ENCODE measurements at regions not wholly inside any gene's neighbourhood (a gene's known extent, or its start where the extent isn't known, plus 50 kb on each side); places are given as distances from the start of the nearest gene placed in this dataset.

- Histone ChIP-seq H3K9me3 (ENCODE audit: control insufficient read depth in 3 of 3, low read length in 3 of 3) (no peaks in the 10 kb centered on the region), H3K36me3 (ENCODE audit: control insufficient read depth in 3 of 3, insufficient read depth in 3 of 3, low read length in 3 of 3) (no peaks in the 10 kb centered on the region), H3K27ac (ENCODE audit: low read depth, low read length) (no peak overlapping the region), H3K9ac (ENCODE audit: low read depth in 1 of 3, low read length in 3 of 3) (no peak overlapping the region), H3K27me3 (ENCODE audit: control insufficient read depth in 3 of 3, insufficient read depth in 3 of 3, low read length in 3 of 3) (no peaks in the 10 kb centered on the region), H3K4me3 (ENCODE audit: low read length in 3 of 3) (no peak overlapping the region), H3K4me1 (ENCODE audit: control insufficient read depth in 3 of 3, insufficient read depth in 3 of 3, low read length in 3 of 3) (no peaks in the 10 kb centered on the region)
Measured at GRCh38 chr12:127078577-127079350, 1188.2 kb upstream of the TMEM132C start.

GRCh38 chr12:127079636-127080035 is 1187.3 kb upstream of the TMEM132C start:
- Histone ChIP-seq H3K9me3 (ENCODE audit: control insufficient read depth in 3 of 3, low read length in 3 of 3) (no peaks in the 10 kb centered on the region), H3K4me1 (ENCODE audit: control insufficient read depth in 3 of 3, insufficient read depth in 3 of 3, low read length in 3 of 3) (no peaks in the 10 kb centered on the region), H3K27ac (ENCODE audit: low read depth, low read length) (no peak overlapping the region), H3K27me3 (ENCODE audit: control insufficient read depth in 3 of 3, insufficient read depth in 3 of 3, low read length in 3 of 3) (no peaks in the 10 kb centered on the region), H3K9ac (ENCODE audit: low read depth in 1 of 3, low read length in 3 of 3) (no peak overlapping the region), H3K36me3 (ENCODE audit: control insufficient read depth in 3 of 3, insufficient read depth in 3 of 3, low read length in 3 of 3) (no peaks in the 10 kb centered on the region), H3K4me3 (ENCODE audit: low read length in 3 of 3) (no peak overlapping the region)

GRCh38 chr12:127081058-127081457 is 1185.9 kb upstream of the TMEM132C start:
- Histone ChIP-seq H3K9me3 (ENCODE audit: control insufficient read depth in 3 of 3, low read length in 3 of 3) (no peaks in the 10 kb centered on the region), H3K9ac (ENCODE audit: low read depth in 1 of 3, low read length in 3 of 3) (no peak overlapping the region), H3K36me3 (ENCODE audit: control insufficient read depth in 3 of 3, insufficient read depth in 3 of 3, low read length in 3 of 3) (no peaks in the 10 kb centered on the region), H3K4me3 (ENCODE audit: low read length in 3 of 3) (no peak overlapping the region), H3K27ac (ENCODE audit: low read depth, low read length) (no peak overlapping the region), H3K4me1 (ENCODE audit: control insufficient read depth in 3 of 3, insufficient read depth in 3 of 3, low read length in 3 of 3) (no peaks in the 10 kb centered on the region), H3K27me3 (ENCODE audit: control insufficient read depth in 3 of 3, insufficient read depth in 3 of 3, low read length in 3 of 3) (no peaks in the 10 kb centered on the region)

GRCh38 chr12:127083008-127083949 is 1183.7 kb upstream of the TMEM132C start:
- Histone ChIP-seq H3K27me3 (ENCODE audit: control insufficient read depth in 3 of 3, insufficient read depth in 3 of 3, low read length in 3 of 3) (no peaks in the 10 kb centered on the region), H3K9ac (ENCODE audit: low read depth in 1 of 3, low read length in 3 of 3) (peak overlapping the region; percentile 18 to 76 (median 48)), H3K4me1 (ENCODE audit: control insufficient read depth in 3 of 3, insufficient read depth in 3 of 3, low read length in 3 of 3) (no peaks in the 10 kb centered on the region), H3K4me3 (ENCODE audit: low read length in 3 of 3) (peak overlapping the region; percentile 62 to 90 (median 68)), H3K27ac (ENCODE audit: low read depth, low read length) (no peak overlapping the region), H3K36me3 (ENCODE audit: control insufficient read depth in 3 of 3, insufficient read depth in 3 of 3, low read length in 3 of 3) (no peaks in the 10 kb centered on the region), H3K9me3 (ENCODE audit: control insufficient read depth in 3 of 3, low read length in 3 of 3) (no peaks in the 10 kb centered on the region)

- Histone ChIP-seq H3K36me3 (ENCODE audit: control insufficient read depth in 3 of 3, insufficient read depth in 3 of 3, low read length in 3 of 3) (no peaks in the 10 kb centered on the region), H3K9me3 (ENCODE audit: control insufficient read depth in 3 of 3, low read length in 3 of 3) (no peaks in the 10 kb centered on the region), H3K27ac (ENCODE audit: low read depth, low read length) (no peak overlapping the region), H3K4me1 (ENCODE audit: control insufficient read depth in 3 of 3, insufficient read depth in 3 of 3, low read length in 3 of 3) (no peaks in the 10 kb centered on the region), H3K9ac (ENCODE audit: low read depth in 1 of 3, low read length in 3 of 3) (no peak overlapping the region), H3K4me3 (ENCODE audit: low read length in 3 of 3) (no peak overlapping the region), H3K27me3 (ENCODE audit: control insufficient read depth in 3 of 3, insufficient read depth in 3 of 3, low read length in 3 of 3) (no peaks in the 10 kb centered on the region)
Measured at GRCh38 chr12:127101076-127101475, 1165.9 kb upstream of the TMEM132C start.

GRCh38 chr12:127106041-127106440 is 1160.9 kb upstream of the TMEM132C start:
- Histone ChIP-seq H3K4me3 (ENCODE audit: low read length in 3 of 3) (no peak overlapping the region), H3K4me1 (ENCODE audit: control insufficient read depth in 3 of 3, insufficient read depth in 3 of 3, low read length in 3 of 3) (no peaks in the 10 kb centered on the region), H3K27ac (ENCODE audit: low read depth, low read length) (no peak overlapping the region), H3K9me3 (ENCODE audit: control insufficient read depth in 3 of 3, low read length in 3 of 3) (no peaks in the 10 kb centered on the region), H3K9ac (ENCODE audit: low read depth in 1 of 3, low read length in 3 of 3) (no peak overlapping the region), H3K36me3 (ENCODE audit: control insufficient read depth in 3 of 3, insufficient read depth in 3 of 3, low read length in 3 of 3) (no peaks in the 10 kb centered on the region), H3K27me3 (ENCODE audit: control insufficient read depth in 3 of 3, insufficient read depth in 3 of 3, low read length in 3 of 3) (no peaks in the 10 kb centered on the region)

GRCh38 chr12:127106697-127107096 is 1160.3 kb upstream of the TMEM132C start:
- Histone ChIP-seq H3K9me3 (ENCODE audit: control insufficient read depth in 3 of 3, low read length in 3 of 3) (no peaks in the 10 kb centered on the region), H3K4me1 (ENCODE audit: control insufficient read depth in 3 of 3, insufficient read depth in 3 of 3, low read length in 3 of 3) (no peaks in the 10 kb centered on the region), H3K27me3 (ENCODE audit: control insufficient read depth in 3 of 3, insufficient read depth in 3 of 3, low read length in 3 of 3) (no peaks in the 10 kb centered on the region), H3K27ac (ENCODE audit: low read depth, low read length) (no peak overlapping the region), H3K9ac (ENCODE audit: low read depth in 1 of 3, low read length in 3 of 3) (no peak overlapping the region), H3K4me3 (ENCODE audit: low read length in 3 of 3) (no peak overlapping the region), H3K36me3 (ENCODE audit: control insufficient read depth in 3 of 3, insufficient read depth in 3 of 3, low read length in 3 of 3) (no peaks in the 10 kb centered on the region)

GRCh38 chr12:127107744-127108143 is 1159.2 kb upstream of the TMEM132C start:
- no peak overlapping the region for H3K27ac ChIP-seq (ENCODE audit: low read depth, low read length)
- H3K9ac ChIP-seq (ENCODE audit: low read depth in 1 of 3, low read length in 3 of 3) = no peak overlapping the region
- no peaks in the 10 kb centered on the region for H3K9me3 ChIP-seq (ENCODE audit: control insufficient read depth in 3 of 3, low read length in 3 of 3)
- H3K27me3 ChIP-seq (ENCODE audit: control insufficient read depth in 3 of 3, insufficient read depth in 3 of 3, low read length in 3 of 3) = no peaks in the 10 kb centered on the region
- no peak overlapping the region for H3K4me3 ChIP-seq (ENCODE audit: low read length in 3 of 3)
- H3K4me1 ChIP-seq (ENCODE audit: control insufficient read depth in 3 of 3, insufficient read depth in 3 of 3, low read length in 3 of 3) = no peaks in the 10 kb centered on the region
- no peaks in the 10 kb centered on the region for H3K36me3 ChIP-seq (ENCODE audit: control insufficient read depth in 3 of 3, insufficient read depth in 3 of 3, low read length in 3 of 3)

- Histone ChIP-seq H3K9ac (ENCODE audit: low read depth in 1 of 3, low read length in 3 of 3) (no peak overlapping the region), H3K36me3 (ENCODE audit: control insufficient read depth in 3 of 3, insufficient read depth in 3 of 3, low read length in 3 of 3) (no peaks in the 10 kb centered on the region), H3K27me3 (ENCODE audit: control insufficient read depth in 3 of 3, insufficient read depth in 3 of 3, low read length in 3 of 3) (no peaks in the 10 kb centered on the region), H3K9me3 (ENCODE audit: control insufficient read depth in 3 of 3, low read length in 3 of 3) (no peaks in the 10 kb centered on the region), H3K27ac (ENCODE audit: low read depth, low read length) (no peak overlapping the region), H3K4me3 (ENCODE audit: low read length in 3 of 3) (no peak overlapping the region), H3K4me1 (ENCODE audit: control insufficient read depth in 3 of 3, insufficient read depth in 3 of 3, low read length in 3 of 3) (no peaks in the 10 kb centered on the region)
Measured at GRCh38 chr12:127108360-127109215, 1158.4 kb upstream of the TMEM132C start.

All from skeletal muscle tissue (tissue), 3 donors.